ENCODE measurements at regions not wholly inside any gene's neighbourhood (a gene's known extent, or its start where the extent isn't known, plus 50 kb on each side); places are given as distances from the start of the nearest gene placed in this dataset.
"Not testable (repeated sequence)": the region's sequence is repeated elsewhere in the genome, so short reads cannot be mapped to it uniquely, and the experiment has no call there.

GRCh38 chr7:69398986-69399385, 199.3 kb upstream of the AUTS2 start:
- no peak for DNase-seq (ENCODE audit: low read depth)

- DNase-seq (ENCODE audit: low read depth) = no peak
These were observed 198.9 kb upstream of the AUTS2 start for GRCh38 chr7:69399401-69399800.

- DNase-seq (ENCODE audit: low read depth) = no peak
These were observed 195.6 kb upstream of the AUTS2 start for GRCh38 chr7:69402696-69403095.

GRCh38 chr7:69403169-69403568, 195.1 kb upstream of the AUTS2 start:
- DNase-seq (ENCODE audit: low read depth) = no peak

- DNase-seq (ENCODE audit: low read depth) = no peak
These were observed 187.3 kb upstream of the AUTS2 start for GRCh38 chr7:69411018-69411417.

GRCh38 chr7:69411466-69411865, 186.8 kb upstream of the AUTS2 start:
- DNase-seq (ENCODE audit: low read depth) = no peak

- DNase-seq (ENCODE audit: low read depth) = no peak
These were observed 185.7 kb upstream of the AUTS2 start for GRCh38 chr7:69412331-69413146.

GRCh38 chr7:69414555-69414954, 183.7 kb upstream of the AUTS2 start:
- no peak for DNase-seq (ENCODE audit: low read depth)

- DNase-seq (ENCODE audit: low read depth) = no peak
These were observed 179.2 kb upstream of the AUTS2 start for GRCh38 chr7:69418869-69419670.

- DNase-seq (ENCODE audit: low read depth) = no peak
These were observed 178.3 kb upstream of the AUTS2 start for GRCh38 chr7:69419934-69420333.

- DNase-seq (ENCODE audit: low read depth) = no peak
These were observed 175.7 kb upstream of the AUTS2 start for GRCh38 chr7:69422574-69422985.

GRCh38 chr7:69426705-69427104, 171.6 kb upstream of the AUTS2 start:
- DNase-seq (ENCODE audit: low read depth) = no peak

GRCh38 chr7:69428089-69428488, 170.2 kb upstream of the AUTS2 start:
- DNase-seq (ENCODE audit: low read depth) = no peak

GRCh38 chr7:69429911-69430383, 168.3 kb upstream of the AUTS2 start:
- no peak for DNase-seq (ENCODE audit: low read depth)

- no peak for DNase-seq (ENCODE audit: low read depth)
These were observed 167.8 kb upstream of the AUTS2 start for GRCh38 chr7:69430384-69431021.

- DNase-seq (ENCODE audit: low read depth) = no peak
These were observed 166.6 kb upstream of the AUTS2 start for GRCh38 chr7:69431626-69432025.

- DNase-seq (ENCODE audit: low read depth) = not testable (repeated sequence)
These were observed 166.0 kb upstream of the AUTS2 start for GRCh38 chr7:69432276-69432675.

- DNase-seq (ENCODE audit: low read depth) = no peak
These were observed 165.2 kb upstream of the AUTS2 start for GRCh38 chr7:69433081-69433480.

- no peak for DNase-seq (ENCODE audit: low read depth)
These were observed 163.9 kb upstream of the AUTS2 start for GRCh38 chr7:69434398-69434815.

GRCh38 chr7:69435711-69436110, 162.6 kb upstream of the AUTS2 start:
- DNase-seq (ENCODE audit: low read depth) = no peak

GRCh38 chr7:69436946-69437345, 161.3 kb upstream of the AUTS2 start:
- no peak for DNase-seq (ENCODE audit: low read depth)

GRCh38 chr7:69438584-69439412, 159.5 kb upstream of the AUTS2 start:
- DNase-seq (ENCODE audit: low read depth) = no peak

Measured in fibroblast of gingiva (primary cell).